Colonic mucosa (tissue), 4 donors: ENCODE measurements at regions not wholly inside any gene's neighbourhood (a gene's known extent, or its start where the extent isn't known, plus 50 kb on each side); places are given as distances from the start of the nearest gene placed in this dataset.

Experiments
- DNase-seq: peaks from one replicate; pipeline ENCODE4 v3.0.0-alpha.2; 2020
- H3K27ac ChIP-seq: fragments of 200-600 bp; one replicate; pipeline ENCODE4 v1.8.0; 2021
- H3K27me3 ChIP-seq: fragments of 200-600 bp; one replicate; pipeline ENCODE4 v1.8.0; 2021
- H3K36me3 ChIP-seq: fragments of 200-600 bp; one replicate; pipeline ENCODE4 v1.8.0; 2021
- H3K4me1 ChIP-seq: fragments of 200-600 bp; one replicate; pipeline ENCODE4 v1.8.0; 2021; ENCODE audit warnings: mild to moderate bottlenecking
- H3K4me3 ChIP-seq: fragments of 200-600 bp; one replicate; pipeline ENCODE4 v1.8.0; 2021
- H3K9ac ChIP-seq, 2 donors: one replicate each; pipeline ENCODE4 v1.7.0; 2013; ENCODE audit warnings: control low read depth in 2 of 2, low read depth in 2 of 2, low read length in 2 of 2
- H3K9me3 ChIP-seq: fragments of 200-600 bp; one replicate; pipeline ENCODE4 v1.8.0; 2021
- CTCF ChIP-seq: fragments of 200-600 bp; IDR thresholded peaks from one replicate; pipeline ENCODE4 v1.8.0; 2022; ENCODE audit warnings: antibody characterized with exemption, mild to moderate bottlenecking
- intact Hi-C: fragments of 100-400 bp; cut with DNase I; formaldehyde crosslinking; loops from one replicate; pipeline ENCODE4 v1.14.1; 2022
- donor health status: healthy.
- donor health status: DM: no; HTN: no; CAD: no.
- donor health status: DM: no; HTN: no; CAD: no.

- Histone ChIP-seq H3K36me3 (no peaks in the 10 kb centered on the region), H3K4me3 (no peak overlapping the region), H3K27me3 (no peaks in the 10 kb centered on the region), H3K27ac (no peak overlapping the region), H3K9ac (no peak overlapping the region), H3K9me3 (no peaks in the 10 kb centered on the region), H3K4me1 (no peaks in the 10 kb centered on the region)
- intact Hi-C loops: no loop called here
- no peak for DNase-seq
- TF ChIP-seq CTCF: no peak
Measured at GRCh38 chr11:37422511-37422910, 824.5 kb upstream of the RAG2 start.

GRCh38 chr11:37411289-37411688 is 813.3 kb upstream of the RAG2 start:
- no peaks in the 10 kb centered on the region for H3K36me3 ChIP-seq

GRCh38 chr11:37409124-37409523 is 811.1 kb upstream of the RAG2 start:
- intact Hi-C loops: no loop called here
- TF ChIP-seq CTCF: no peak
- no peaks in the 10 kb centered on the region for H3K36me3 ChIP-seq
- no peak overlapping the region for H3K9ac ChIP-seq
- H3K4me3 ChIP-seq: no peak overlapping the region
- H3K4me1 ChIP-seq: no peaks in the 10 kb centered on the region
- DNase-seq: no peak
- H3K9me3 ChIP-seq: no peaks in the 10 kb centered on the region
- no peaks in the 10 kb centered on the region for H3K27me3 ChIP-seq
- H3K27ac ChIP-seq: no peak overlapping the region

More at GRCh38 chr11:37411289-37411688, 813.3 kb upstream of the RAG2 start:
- intact Hi-C loops: no loop called here
- Histone ChIP-seq H3K9me3 (no peaks in the 10 kb centered on the region), H3K27me3 (no peaks in the 10 kb centered on the region), H3K4me3 (no peak overlapping the region), H3K4me1 (no peaks in the 10 kb centered on the region), H3K27ac (no peak overlapping the region), H3K9ac (no peak overlapping the region)
- no peak for TF ChIP-seq CTCF
- DNase-seq: no peak

- intact Hi-C loops: no loop called here
- TF ChIP-seq CTCF: no peak
- no peaks in the 10 kb centered on the region for H3K27me3 ChIP-seq
Measured at GRCh38 chr11:37407461-37407860, 809.4 kb upstream of the RAG2 start.

GRCh38 chr11:37406651-37407050 is 808.6 kb upstream of the RAG2 start:
- Histone ChIP-seq H3K4me1 (no peaks in the 10 kb centered on the region), H3K36me3 (no peaks in the 10 kb centered on the region), H3K27ac (no peak overlapping the region), H3K9me3 (no peaks in the 10 kb centered on the region), H3K4me3 (no peak overlapping the region), H3K9ac (no peak overlapping the region), H3K27me3 (no peaks in the 10 kb centered on the region)
- no peak for DNase-seq
- no peak for TF ChIP-seq CTCF
- intact Hi-C loops: no loop called here

More at GRCh38 chr11:37407461-37407860, 809.4 kb upstream of the RAG2 start:
- Histone ChIP-seq H3K9me3 (no peaks in the 10 kb centered on the region), H3K4me1 (no peaks in the 10 kb centered on the region), H3K27ac (no peak overlapping the region), H3K36me3 (no peaks in the 10 kb centered on the region), H3K4me3 (no peak overlapping the region), H3K9ac (no peak overlapping the region)
- DNase-seq: no peak

- H3K9ac ChIP-seq: no peak overlapping the region
- no peaks in the 10 kb centered on the region for H3K27me3 ChIP-seq
- no peak for DNase-seq
- H3K36me3 ChIP-seq: no peaks in the 10 kb centered on the region
- H3K4me1 ChIP-seq: no peaks in the 10 kb centered on the region
- no peak overlapping the region for H3K27ac ChIP-seq
- no peak for TF ChIP-seq CTCF
- no peak overlapping the region for H3K4me3 ChIP-seq
- intact Hi-C loops: no loop called here
- H3K9me3 ChIP-seq: no peaks in the 10 kb centered on the region
Measured at GRCh38 chr11:37404231-37404630, 806.2 kb upstream of the RAG2 start.
